Activated T-helper 1 cell treated with Interleukin-2 at 50 U/mL for 16 hours (primary cell): ENCODE measurements at regions not wholly inside any gene's neighbourhood (a gene's known extent, or its start where the extent isn't known, plus 50 kb on each side); places are given as distances from the start of the nearest gene placed in this dataset.
"Not testable (repeated sequence)": the region's sequence is repeated elsewhere in the genome, so short reads cannot be mapped to it uniquely, and the experiment has no call there.

Experiments
- DNase-seq: peaks from one replicate; pipeline ENCODE4 v3.0.0-alpha.2; 2020; ENCODE audit warnings: low read depth

DNA sequence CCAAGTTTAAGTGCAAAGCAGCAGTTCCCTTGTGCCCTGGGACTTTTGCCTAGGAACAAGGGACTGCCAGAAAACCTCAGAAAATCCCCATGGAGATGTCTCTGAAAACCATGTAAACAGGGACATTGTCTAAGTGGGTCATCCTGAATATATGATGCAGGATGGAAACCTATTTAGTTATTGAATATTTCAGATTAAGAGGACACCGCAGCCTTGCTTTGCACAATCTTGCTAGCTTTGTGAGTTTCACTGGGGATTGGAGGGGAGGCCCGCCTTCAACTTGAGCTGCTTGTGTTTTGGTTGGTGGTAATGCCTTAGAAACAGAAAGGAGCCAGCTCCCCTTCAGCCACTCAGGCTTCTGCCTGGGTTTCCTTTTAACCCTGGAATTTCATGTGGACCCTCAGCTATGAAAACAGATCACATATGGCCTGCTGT is 112.8 kb downstream of the C9orf152 start:
- no peak for DNase-seq

GRCh38 chr9:110095776-110096175 is 112.2 kb downstream of the C9orf152 start:
- no peak for DNase-seq

DNA sequence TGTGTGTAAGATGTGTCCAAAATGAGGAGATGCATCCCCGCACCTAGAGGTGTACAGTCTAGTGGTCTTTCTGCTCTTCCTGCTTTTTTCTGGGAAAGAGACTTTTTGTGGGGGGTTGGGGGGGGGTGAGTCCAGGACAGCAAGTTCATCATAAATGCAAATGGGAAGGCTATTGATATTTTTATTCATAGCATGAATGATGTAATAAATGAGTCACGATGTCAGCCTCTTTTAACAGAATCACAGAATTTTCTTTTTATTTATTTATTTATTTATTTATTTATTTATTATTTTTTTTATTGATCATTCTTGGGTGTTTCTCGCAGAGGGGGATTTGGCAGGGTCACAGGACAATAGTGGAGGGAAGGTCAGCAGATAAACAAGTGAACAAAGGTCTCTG is 111.3 kb downstream of the C9orf152 start:
- not testable (repeated sequence) for DNase-seq

DNA sequence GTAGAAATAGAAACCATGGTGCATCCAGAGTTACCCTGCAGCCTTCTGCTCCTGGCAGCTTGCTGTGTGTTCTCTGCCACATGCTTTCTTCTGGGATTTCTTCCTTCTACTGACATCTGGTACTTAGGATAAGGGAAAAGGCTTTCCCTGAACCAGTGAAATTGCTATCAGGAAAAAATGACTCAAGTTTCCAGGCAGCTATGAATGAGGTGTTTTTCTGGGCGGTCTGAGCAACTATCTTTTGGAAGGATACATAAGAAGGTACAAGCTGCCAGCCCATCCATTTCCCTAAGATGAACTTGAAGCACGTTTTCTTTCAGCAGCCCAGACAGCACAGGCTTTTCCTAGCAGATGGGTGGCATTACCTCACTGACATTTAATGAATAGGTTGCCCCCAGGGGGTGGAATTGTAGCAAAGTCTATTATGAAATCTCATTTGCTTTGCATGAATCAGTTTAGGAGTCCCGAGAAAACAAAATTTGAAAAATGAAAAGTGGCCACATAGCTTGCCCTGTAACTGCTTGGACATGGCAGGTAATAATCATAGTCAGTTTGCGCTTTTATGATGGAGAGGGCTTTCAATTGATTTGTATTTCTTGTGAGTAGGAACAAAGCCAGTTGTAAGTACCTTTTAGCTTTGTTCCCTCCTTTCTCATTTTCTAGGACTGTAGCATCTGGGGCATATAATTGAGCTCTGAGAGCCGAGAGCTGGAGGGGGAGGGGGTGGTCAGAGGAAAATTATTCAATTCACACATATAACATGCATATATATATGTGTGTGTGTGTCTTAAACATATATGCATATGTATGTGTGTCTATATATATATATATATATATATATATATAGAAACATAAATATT is 108.5 kb downstream of the C9orf152 start:
- no peak for DNase-seq

GRCh38 chr9:110101531-110102161 is 106.3 kb downstream of the C9orf152 start:
- DNase-seq: no peak

DNA sequence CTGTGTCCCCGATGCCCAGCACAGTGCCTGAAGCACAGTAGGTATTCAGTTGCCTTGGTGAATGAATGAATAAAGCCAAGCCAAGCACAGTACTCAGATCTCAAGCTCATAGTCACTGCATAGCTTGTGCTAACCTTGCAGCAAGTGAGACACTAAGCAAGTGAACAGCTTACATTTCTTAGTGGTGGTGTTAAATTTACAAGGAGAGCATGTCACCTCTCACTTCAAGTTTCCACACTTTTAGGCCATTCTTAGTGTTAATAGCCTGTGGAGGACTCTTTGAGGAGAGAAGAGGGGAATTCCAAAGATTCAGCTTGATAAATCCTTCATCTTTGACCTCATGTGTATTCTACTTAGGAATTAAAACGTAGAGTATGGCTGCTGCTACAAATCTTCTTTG is 104.7 kb downstream of the C9orf152 start:
- no peak for DNase-seq

- no peak for DNase-seq
These were observed 103.6 kb downstream of the C9orf152 start for GRCh38 chr9:110104261-110104809.

- DNase-seq: no peak
These were observed 102.9 kb downstream of the C9orf152 start for GRCh38 chr9:110105107-110105506.

DNA sequence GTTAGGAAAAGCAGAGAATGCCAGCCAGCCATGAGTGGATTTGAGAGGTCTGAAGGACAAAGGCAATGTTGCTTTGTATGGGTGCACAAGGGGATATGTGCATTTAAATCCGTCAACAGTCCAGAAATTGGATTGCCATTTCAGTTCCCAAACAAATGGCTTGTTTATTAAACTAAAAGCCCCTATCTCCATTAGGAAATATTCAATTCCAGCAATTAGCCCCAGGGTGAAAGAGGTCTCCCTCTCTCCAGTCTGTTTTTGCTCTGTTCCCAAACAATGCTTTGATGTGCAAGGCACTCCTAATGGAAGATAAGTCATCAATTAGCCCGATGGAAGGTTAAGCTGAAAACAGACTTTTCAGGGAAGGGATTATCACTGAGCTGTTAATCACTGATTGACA is 101.3 kb downstream of the C9orf152 start:
- DNase-seq: no peak

DNA sequence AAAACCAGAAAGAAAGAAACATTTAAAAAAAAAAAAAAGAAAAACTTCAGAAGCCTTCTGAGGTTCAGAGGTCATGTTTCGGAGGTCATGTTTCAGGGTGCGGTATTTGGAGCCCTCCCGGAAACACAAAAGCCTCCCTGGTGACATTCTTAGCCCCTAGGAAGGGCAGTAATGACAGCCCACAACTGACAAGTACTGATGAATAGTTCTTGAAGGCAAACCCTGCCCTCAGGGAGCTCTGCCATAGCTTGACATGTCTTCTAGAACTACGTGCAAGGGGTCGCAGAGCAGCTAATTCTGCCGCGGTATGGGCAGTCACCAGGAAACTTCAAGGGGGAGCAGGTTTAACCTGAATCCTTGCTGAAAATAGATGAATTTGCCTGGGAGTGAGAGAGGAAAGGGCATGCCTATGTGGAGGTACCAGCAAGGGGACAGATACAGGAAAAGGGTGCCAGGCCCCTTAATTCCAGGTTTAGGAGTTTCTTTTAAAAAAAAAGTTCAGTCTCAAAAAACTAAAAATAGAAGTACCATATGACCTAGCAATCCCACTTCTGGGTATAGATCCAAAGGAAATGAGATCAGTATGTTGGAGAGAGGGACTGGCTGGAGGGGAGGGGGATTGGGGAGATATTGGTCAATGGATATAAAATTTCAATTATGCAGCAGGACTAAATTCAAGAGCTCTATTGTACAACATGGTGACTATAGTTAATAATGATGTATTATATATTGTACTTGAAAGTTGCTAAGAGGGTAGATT is 98.4 kb downstream of the C9orf152 start:
- DNase-seq: no peak

- DNase-seq: no peak
These were observed 97.8 kb downstream of the C9orf152 start for GRCh38 chr9:110110154-110110553.

GRCh38 chr9:110111868-110112267 is 96.1 kb downstream of the C9orf152 start:
- DNase-seq: no peak

GRCh38 chr9:110112792-110113191 is 95.2 kb downstream of the C9orf152 start:
- DNase-seq: no peak

GRCh38 chr9:110114086-110114858 is 93.7 kb downstream of the C9orf152 start:
- DNase-seq: no peak

GRCh38 chr9:110114859-110115201 is 93.1 kb downstream of the C9orf152 start:
- no peak for DNase-seq

DNA sequence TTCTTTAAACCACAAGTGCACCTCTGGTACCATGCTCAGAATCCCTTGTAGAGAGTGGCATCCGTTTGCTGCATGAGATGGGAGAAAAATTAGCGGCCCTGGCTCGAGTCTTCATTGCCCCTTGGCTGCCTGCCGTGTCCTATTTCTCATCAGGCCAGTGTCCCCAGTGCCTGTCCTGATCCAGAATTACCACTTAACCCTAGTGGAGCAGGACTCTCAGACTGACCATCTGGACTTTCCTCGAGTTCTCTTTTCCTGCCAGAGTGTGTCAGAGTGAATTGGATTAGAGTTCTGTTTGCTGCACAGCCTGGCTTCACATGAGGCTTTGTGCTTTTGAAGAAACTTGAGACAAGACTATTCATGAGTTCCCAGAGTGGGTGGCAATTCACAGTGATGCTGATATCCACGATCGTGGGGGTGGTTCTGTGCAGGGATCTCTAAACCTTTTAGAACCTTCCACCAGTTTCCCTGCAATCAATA is 92.6 kb downstream of the C9orf152 start:
- DNase-seq: no peak

DNA sequence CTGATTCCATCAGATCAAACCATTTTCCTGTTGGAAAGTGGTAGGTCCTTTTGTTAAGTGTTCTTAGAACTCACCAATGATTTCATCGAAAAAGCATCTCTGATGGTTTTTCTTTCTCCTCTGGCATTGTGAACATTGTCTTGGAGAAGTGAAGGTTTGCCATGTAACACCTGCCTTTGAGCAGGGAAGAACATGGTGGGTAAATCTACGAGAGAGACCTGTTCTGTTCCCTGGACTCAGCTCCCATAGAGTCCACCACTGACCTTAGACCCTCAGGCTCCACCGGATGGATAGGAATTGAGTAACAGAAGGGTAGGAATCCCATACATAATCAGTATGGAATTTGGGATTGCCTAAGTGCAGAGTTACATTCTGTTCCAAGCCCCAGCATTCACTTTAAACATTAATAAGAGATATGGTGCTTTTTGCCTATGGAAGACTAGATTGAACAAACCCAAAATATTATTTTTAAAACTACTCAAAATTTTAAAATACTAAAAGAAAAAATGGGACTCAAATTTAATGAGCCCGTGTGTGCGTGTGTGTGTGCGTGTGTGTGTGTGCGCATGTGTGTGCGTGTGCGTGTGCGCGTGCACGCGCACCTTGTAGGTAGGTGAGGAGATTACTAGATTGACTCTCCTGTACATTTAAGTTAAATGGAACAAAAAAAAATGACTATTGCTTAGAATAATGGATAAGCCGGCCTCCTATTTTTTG is 92.0 kb downstream of the C9orf152 start:
- DNase-seq: no peak

DNA sequence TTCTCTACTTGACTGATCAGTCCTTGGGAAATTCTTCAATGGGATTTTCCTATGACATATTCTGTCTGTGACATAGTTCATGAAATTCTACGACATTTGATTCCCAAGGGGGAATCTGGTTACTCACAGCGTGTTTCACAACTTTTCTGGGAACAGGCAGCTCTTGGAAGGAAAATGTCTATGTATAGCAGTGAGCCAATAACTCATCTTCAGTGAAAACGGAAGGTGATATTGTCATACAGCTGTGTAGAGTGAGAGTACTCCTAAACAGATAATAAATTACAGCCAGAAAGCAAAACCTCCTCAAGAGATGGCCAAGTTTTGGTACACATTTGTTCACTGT is 91.4 kb downstream of the C9orf152 start:
- DNase-seq: no peak

DNA sequence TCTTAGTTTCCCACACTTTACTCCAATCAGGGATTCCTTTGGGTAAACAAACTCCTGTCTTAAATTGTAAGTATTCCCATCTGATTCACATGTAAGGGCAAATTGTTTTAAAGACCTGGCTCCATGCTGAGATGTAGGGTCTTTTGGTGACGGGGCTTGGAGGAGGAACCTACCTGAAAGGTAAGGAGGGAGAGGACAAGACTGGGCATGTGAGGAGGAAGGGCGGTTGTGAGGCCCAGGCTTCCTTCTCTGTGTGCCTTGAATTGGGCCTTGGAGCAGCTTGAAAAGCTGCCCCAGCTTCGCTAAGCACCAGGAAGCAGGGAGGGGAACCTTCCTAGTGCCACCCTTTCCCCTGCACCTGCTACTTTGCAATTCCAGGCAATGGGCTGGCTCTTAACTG is 86.8 kb downstream of the C9orf152 start:
- no peak for DNase-seq

DNA sequence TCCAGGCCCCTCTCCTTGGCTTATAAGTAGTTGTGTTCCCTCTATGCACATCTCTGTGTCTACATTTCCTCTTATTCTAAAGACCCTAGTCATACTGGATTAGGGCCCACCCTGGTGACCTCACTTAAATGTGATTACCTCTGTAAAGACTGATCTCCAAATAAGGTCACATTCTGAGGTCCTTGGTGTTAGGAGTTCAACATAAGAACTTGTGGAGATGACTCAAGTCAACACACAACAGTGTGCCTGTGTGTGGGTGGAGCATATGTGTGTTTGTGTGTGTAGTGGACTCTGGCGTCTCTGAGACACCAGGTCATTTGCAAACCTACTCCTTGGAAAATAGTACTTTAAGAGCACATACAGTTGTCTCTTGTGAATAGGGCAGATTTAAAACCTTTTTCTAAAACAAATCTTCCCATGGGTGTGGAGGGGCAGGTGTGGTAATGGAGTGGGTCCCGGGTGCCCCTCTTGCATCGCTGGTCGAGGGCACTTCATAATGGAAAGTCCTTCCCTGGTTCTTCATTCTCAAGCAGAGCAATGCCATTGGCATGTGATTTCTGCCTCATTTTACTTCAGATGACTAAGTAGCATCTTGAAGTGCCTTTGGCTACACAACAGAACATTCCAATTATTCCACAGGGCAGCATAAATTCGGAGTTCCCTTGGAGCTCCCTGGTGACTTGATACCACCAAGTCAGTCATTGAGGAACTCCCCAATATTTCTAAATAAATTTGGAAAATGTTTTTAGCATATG is 84.4 kb downstream of the C9orf152 start:
- DNase-seq: no peak
